Adrenal gland (tissue), 9 donors: ENCODE measurements at regions not wholly inside any gene's neighbourhood (a gene's known extent, or its start where the extent isn't known, plus 50 kb on each side); places are given as distances from the start of the nearest gene placed in this dataset.

Experiments
- DNase-seq, 7 donors: peaks; one replicate each; pipeline ENCODE4 v3.0.0-alpha.2; 2019 to 2020
- H3K27ac ChIP-seq, 5 donors: fragments of 200-600 bp; sonication (generic) in 4 of 5; 1 replicate in 3 of 5; 2 replicates in 2 of 5; pipeline versions ENCODE4 v1.5.1 to v1.8.0; 2016 to 2020; ENCODE audit warnings: mild to moderate bottlenecking in 1 of 5
- H3K27me3 ChIP-seq: fragments of 200-600 bp; 2 replicates; pipeline ENCODE4 v1.8.0; 2021
- H3K36me3 ChIP-seq, 2 donors: fragments of 200-600 bp; replicated peaks in 1 of 2; 1 replicate in 1 of 2; 2 replicates in 1 of 2; pipeline versions ENCODE4 v1.5.1 to v1.8.0; 2018 to 2022
- H3K4me1 ChIP-seq, 2 donors: fragments of 200-600 bp; replicated peaks in 1 of 2; 1 replicate in 1 of 2; 2 replicates in 1 of 2; pipeline versions ENCODE4 v1.5.1 to v1.8.0; 2018 to 2021
- H3K4me3 ChIP-seq, 4 donors: fragments of 200-600 bp; sonication (generic) in 3 of 4; one replicate each; pipeline ENCODE4 v1.5.1; 2016 to 2018
- H3K9me3 ChIP-seq, 3 donors: fragments of 200-600 bp; sonication (generic) in 1 of 3; replicated peaks in 1 of 3; 1 replicate in 2 of 3; 2 replicates in 1 of 3; pipeline versions ENCODE4 v1.5.1 to v1.8.0; 2016 to 2021
- CTCF ChIP-seq, 6 experiments: fragments of 450-650 bp in 4 of 6; fragments of 200-600 bp in 2 of 6; sonication (generic) in 1 of 6; IDR thresholded peaks; 1 replicate in 5 of 6; 2 replicates in 1 of 6; pipeline versions ENCODE4 v1.5.1 to v1.8.0; 2016 to 2021; ENCODE audit warnings: antibody characterized with exemption in 6 of 6, mild to moderate bottlenecking in 2 of 6, moderate library complexity in 1 of 6
- POLR2A ChIP-seq, 2 donors: fragments of 450-650 bp; IDR thresholded peaks; one replicate each; pipeline ENCODE4 v1.6.1; 2017; ENCODE audit warnings: antibody characterized with exemption in 2 of 2, mild to moderate bottlenecking in 2 of 2, moderate library complexity in 1 of 2
- WGBS, 4 donors: extraction: QIAGEN DNeasy Blood & Tissue Kit in 2 of 4; methylation state at CpG; one replicate each; pipeline versions ENCODE4 v1.1.5 to v1.1.7; 2013 to 2017; 5-methylcytosine and 5-hydroxymethylcytosine counted together
- intact Hi-C, 2 donors: fragments of 100-400 bp; cut with DNase I; formaldehyde crosslinking; loops; one replicate each; pipeline versions ENCODE4 v1.14.1 to v1.15.0; 2022 to 2023
- donor health status: healthy with polysubstance abuse.
- donor health status: Bipolar disorder and iron deficiency.
- donor health status: DM: yes; HTN: yes; CAD: no.
- donor health status: DM: no; HTN: no; CAD: no.
- donor health status: DM: no; HTN: no; CAD: no.

GRCh38 chr7:49396229-49396628 lies 377.2 kb upstream of the VWC2 start:
- H3K9me3 ChIP-seq = no peaks in the 10 kb centered on the region
- no peaks in the 10 kb centered on the region for H3K4me1 ChIP-seq
- H3K27ac ChIP-seq = no peak overlapping the region
- intact Hi-C loops = no loop called here
- WGBS, 4 donors = 63 to 77% (median 64%) methylated on average over 4 of the region's 4 CpGs
- no peak overlapping the region for H3K4me3 ChIP-seq
- H3K27me3 ChIP-seq = no peaks in the 10 kb centered on the region
- DNase-seq = no peak
- H3K36me3 ChIP-seq = no peaks in the 10 kb centered on the region
- TF ChIP-seq POLR2A (IDR thresholded peaks at IDR 0.05) (no peak), CTCF (IDR thresholded peaks at IDR 0.05) (no peak)

- H3K4me1 ChIP-seq = no peaks in the 10 kb centered on the region
- no peaks in the 10 kb centered on the region for H3K36me3 ChIP-seq
- no peaks in the 10 kb centered on the region for H3K9me3 ChIP-seq
- DNase-seq = no peak
- no peak overlapping the region for H3K4me3 ChIP-seq
- intact Hi-C loops = no loop called here
- no peak for TF ChIP-seq POLR2A (IDR thresholded peaks at IDR 0.05)
- TF ChIP-seq CTCF (IDR thresholded peaks at IDR 0.05) = no peak
- no peaks in the 10 kb centered on the region for H3K27me3 ChIP-seq
- WGBS, 4 donors = 66 to 83% (median 77%) methylated on average over 4 of the region's 4 CpGs
- H3K27ac ChIP-seq = no peak overlapping the region
Observed at GRCh38 chr7:49397750-49398149, 375.7 kb upstream of the VWC2 start.

- H3K4me3 ChIP-seq = no peak overlapping the region
- intact Hi-C loops = no loop called here
- no peaks in the 10 kb centered on the region for H3K9me3 ChIP-seq
- no peak for DNase-seq
- H3K4me1 ChIP-seq = no peaks in the 10 kb centered on the region
- H3K36me3 ChIP-seq = no peaks in the 10 kb centered on the region
- WGBS, 4 donors = 68 to 89% (median 77%) methylated on average over 5 of the region's 5 CpGs
- no peak overlapping the region for H3K27ac ChIP-seq
- H3K27me3 ChIP-seq = no peaks in the 10 kb centered on the region
- no peak for TF ChIP-seq CTCF (IDR thresholded peaks at IDR 0.05)
- TF ChIP-seq POLR2A (IDR thresholded peaks at IDR 0.05) = no peak
Observed at GRCh38 chr7:49398236-49398635, 375.2 kb upstream of the VWC2 start.

- Histone ChIP-seq H3K27ac (no peak overlapping the region), H3K4me1 (no peaks in the 10 kb centered on the region), H3K9me3 (no peaks in the 10 kb centered on the region), H3K27me3 (no peaks in the 10 kb centered on the region), H3K36me3 (no peaks in the 10 kb centered on the region), H3K4me3 (no peak overlapping the region)
- DNase-seq = no peak
- WGBS, 4 donors = 50 to 69% (median 60%) methylated on average over 3 of the region's 3 CpGs
- TF ChIP-seq CTCF (IDR thresholded peaks at IDR 0.05) (no peak), POLR2A (IDR thresholded peaks at IDR 0.05) (no peak)
- intact Hi-C loops = no loop called here
Observed at GRCh38 chr7:49398746-49399145, 374.7 kb upstream of the VWC2 start.
